GM21367 (cell line): ENCODE measurements at regions not wholly inside any gene's neighbourhood (a gene's known extent, or its start where the extent isn't known, plus 50 kb on each side); places are given as distances from the start of the nearest gene placed in this dataset.

Source experiments
- ATAC-seq: cut with Tn5 transposase; IDR thresholded peaks from one replicate; pipeline ENCODE4 v1.9.1; 2021; ENCODE audit not compliant: unreplicated experiment

- no peak for ATAC-seq
Observed at GRCh38 chr2:118351796-118352195, 263.5 kb downstream of the INSIG2 start.

GRCh38 chr2:118350621-118351020 lies 262.4 kb downstream of the INSIG2 start:
- ATAC-seq = no peak

GRCh38 chr2:118349365-118349764 lies 261.1 kb downstream of the INSIG2 start:
- ATAC-seq = no peak

- ATAC-seq = no peak
Observed at GRCh38 chr2:118348380-118349034, 260.2 kb downstream of the INSIG2 start.

- ATAC-seq = no peak
Observed at GRCh38 chr2:118345465-118345864, 257.2 kb downstream of the INSIG2 start.

GRCh38 chr2:118340103-118340502 lies 251.8 kb downstream of the INSIG2 start:
- ATAC-seq = no peak

- ATAC-seq = no peak
Observed at GRCh38 chr2:118339386-118339785, 251.1 kb downstream of the INSIG2 start.

GRCh38 chr2:118333664-118334063 lies 245.4 kb downstream of the INSIG2 start:
- ATAC-seq = no peak

GRCh38 chr2:118325321-118325955 lies 237.2 kb downstream of the INSIG2 start:
- no peak for ATAC-seq

GRCh38 chr2:118322406-118322805 lies 234.1 kb downstream of the INSIG2 start:
- no peak for ATAC-seq

GRCh38 chr2:118321432-118322105 lies 233.3 kb downstream of the INSIG2 start:
- ATAC-seq = no peak

- no peak for ATAC-seq
Observed at GRCh38 chr2:118320658-118321057, 232.4 kb downstream of the INSIG2 start.

- ATAC-seq = no peak
Observed at GRCh38 chr2:118320196-118320595, 231.9 kb downstream of the INSIG2 start.

GRCh38 chr2:118319271-118319684 lies 231.0 kb downstream of the INSIG2 start:
- ATAC-seq = no peak

GRCh38 chr2:118315606-118316005 lies 227.3 kb downstream of the INSIG2 start:
- ATAC-seq = no peak

- no peak for ATAC-seq
Observed at GRCh38 chr2:118312969-118313756, 224.9 kb downstream of the INSIG2 start.

- no peak for ATAC-seq
Observed at GRCh38 chr2:118310681-118311429, 222.6 kb downstream of the INSIG2 start.

GRCh38 chr2:118309946-118310680 lies 221.8 kb downstream of the INSIG2 start:
- no peak for ATAC-seq

- ATAC-seq = no peak
Observed at GRCh38 chr2:118309257-118309945, 221.1 kb downstream of the INSIG2 start.
